ENCODE measurements at regions not wholly inside any gene's neighbourhood (a gene's known extent, or its start where the extent isn't known, plus 50 kb on each side); places are given as distances from the start of the nearest gene placed in this dataset.

DNA sequence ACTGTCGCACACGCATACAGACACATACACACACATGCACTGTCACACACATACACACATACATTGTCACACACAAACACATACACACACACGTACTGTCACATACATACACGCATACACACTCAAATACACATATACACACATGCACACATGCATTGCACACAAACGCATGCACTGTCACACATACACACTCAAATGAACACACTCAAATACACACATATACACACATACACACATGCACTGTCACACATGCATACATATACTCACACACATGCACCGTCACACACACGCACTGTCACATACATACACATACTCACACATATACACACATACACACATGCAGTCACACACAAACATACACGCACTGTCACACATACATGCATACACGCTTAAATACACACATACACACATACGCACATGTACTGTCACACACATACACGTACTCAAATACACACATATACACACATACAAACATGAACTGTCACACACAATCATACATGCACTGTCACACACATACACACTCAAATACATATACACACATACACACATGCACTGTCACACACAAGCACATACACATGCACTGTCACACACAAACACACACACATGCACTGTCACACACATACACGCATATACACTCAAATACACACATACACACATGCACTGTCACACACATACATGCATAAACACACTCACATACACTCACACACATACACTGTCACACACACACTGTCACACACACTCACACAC, 548.6 kb upstream of the BTBD3 start (continued):
- 0 out of 2 replicates have a peak, but pooled peaks have one; percentile 24 for TF ChIP-seq JUND (CRISPR knock-in tag; IDR thresholded peaks at IDR 0.05)
- TF ChIP-seq POLR2A (IDR thresholded peaks at IDR 0.05; ENCODE audit: insufficient read depth in 1 of 2, low read depth in 2 of 2, low read length in 2 of 2), result no peak

DNA sequence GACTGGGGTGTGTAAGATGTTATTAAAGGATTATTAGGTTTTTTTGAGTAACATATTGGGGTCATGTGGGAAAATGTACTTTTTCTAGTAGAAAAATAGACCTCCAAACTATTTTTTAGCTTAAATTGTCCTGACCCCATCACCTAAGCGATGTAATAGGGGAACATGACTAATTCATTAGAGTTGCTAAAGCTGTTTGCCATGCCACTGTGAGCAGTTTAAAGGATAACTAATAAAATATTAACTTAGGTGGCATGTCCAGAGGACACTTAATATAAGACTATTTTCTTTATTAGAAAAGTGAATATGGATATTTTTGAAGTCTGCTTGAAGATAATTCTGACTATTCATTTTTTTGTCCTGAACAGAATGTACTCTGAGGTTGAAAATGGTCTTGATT, 545.9 kb upstream of the BTBD3 start:
- POLR2A ChIA-PET, result no interaction called here

More for the DNA sequence above, 545.9 kb upstream of the BTBD3 start:
- WGBS (ENCODE audit: low lambda C conversion rate), result 0% methylated on average over 1 of the region's 1 CpG
- Histone ChIP-seq H3K4me2 (ENCODE audit: low read depth, low read length) (no peak overlapping the region), H4K20me1 (ENCODE audit: insufficient read depth, low read length) (no peaks in the 10 kb centered on the region), H3K9me3 (ENCODE audit: low read length) (no peaks in the 10 kb centered on the region), H2AFZ (ENCODE audit: low read length) (no peak overlapping the region), H3K27me3 (ENCODE audit: control insufficient read depth in 1 of 2, insufficient read depth in 2 of 2, low read length in 2 of 2) (no peaks in the 10 kb centered on the region), H3K4me3 (replicated peaks in 1 of 3; ENCODE audit: insufficient read depth in 1 of 3, low read depth in 2 of 3, low read length in 3 of 3) (no peak overlapping the region), H3K79me2 (ENCODE audit: insufficient read depth, low read length) (no peaks in the 10 kb centered on the region), H3K4me1 (ENCODE audit: insufficient read depth, low read length) (no peaks in the 10 kb centered on the region), H3K36me3 (replicated peaks in 1 of 2; ENCODE audit: control insufficient read depth in 1 of 2, insufficient read depth in 2 of 2, low read length in 2 of 2) (no peaks in the 10 kb centered on the region), H3K9ac (ENCODE audit: insufficient read depth, low read depth, low read length) (no peak overlapping the region), H3K27ac (ENCODE audit: extremely low read length, insufficient read depth, low read length) (no peak overlapping the region)
- TF ChIP-seq RBAK (CRISPR knock-in tag; IDR thresholded peaks at IDR 0.05) (no peak), ZNF720 (CRISPR knock-in tag; IDR thresholded peaks at IDR 0.05) (no peak), PLRG1 (conservative IDR thresholded peaks at IDR 0.05) (no peak), ESRRA (CRISPR knock-in tag; IDR thresholded peaks at IDR 0.05; ENCODE audit: low read depth) (no peak), NPAS2 (CRISPR knock-in tag; IDR thresholded peaks at IDR 0.05; ENCODE audit: borderline replicate concordance) (no peak), BCL6 (CRISPR knock-in tag; IDR thresholded peaks at IDR 0.05) (no peak), PCBP2 (optimal IDR thresholded peaks at IDR 0.05; ENCODE audit: low read depth, low read length, poor library complexity, severe bottlenecking) (no peak), ERF (CRISPR knock-in tag; IDR thresholded peaks at IDR 0.05) (no peak), SUZ12 (IDR thresholded peaks at IDR 0.05; ENCODE audit: low read depth, low read length) (no peak), ZNF879 (CRISPR knock-in tag; IDR thresholded peaks at IDR 0.05) (no peak), ZNF343 (CRISPR knock-in tag; IDR thresholded peaks at IDR 0.05) (no peak), SP4 (CRISPR knock-in tag; IDR thresholded peaks at IDR 0.05) (no peak)
- TF ChIP-seq, protein P1, sequence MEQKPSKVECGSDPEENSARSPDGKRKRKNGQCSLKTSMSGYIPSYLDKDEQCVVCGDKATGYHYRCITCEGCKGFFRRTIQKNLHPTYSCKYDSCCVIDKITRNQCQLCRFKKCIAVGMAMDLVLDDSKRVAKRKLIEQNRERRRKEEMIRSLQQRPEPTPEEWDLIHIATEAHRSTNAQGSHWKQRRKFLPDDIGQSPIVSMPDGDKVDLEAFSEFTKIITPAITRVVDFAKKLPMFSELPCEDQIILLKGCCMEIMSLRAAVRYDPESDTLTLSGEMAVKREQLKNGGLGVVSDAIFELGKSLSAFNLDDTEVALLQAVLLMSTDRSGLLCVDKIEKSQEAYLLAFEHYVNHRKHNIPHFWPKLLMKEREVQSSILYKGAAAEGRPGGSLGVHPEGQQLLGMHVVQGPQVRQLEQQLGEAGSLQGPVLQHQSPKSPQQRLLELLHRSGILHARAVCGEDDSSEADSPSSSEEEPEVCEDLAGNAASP (CRISPR knock-in tag; IDR thresholded peaks at IDR 0.05; ENCODE audit: borderline replicate concordance), result no peak
- TF ChIP-seq, protein P2, sequence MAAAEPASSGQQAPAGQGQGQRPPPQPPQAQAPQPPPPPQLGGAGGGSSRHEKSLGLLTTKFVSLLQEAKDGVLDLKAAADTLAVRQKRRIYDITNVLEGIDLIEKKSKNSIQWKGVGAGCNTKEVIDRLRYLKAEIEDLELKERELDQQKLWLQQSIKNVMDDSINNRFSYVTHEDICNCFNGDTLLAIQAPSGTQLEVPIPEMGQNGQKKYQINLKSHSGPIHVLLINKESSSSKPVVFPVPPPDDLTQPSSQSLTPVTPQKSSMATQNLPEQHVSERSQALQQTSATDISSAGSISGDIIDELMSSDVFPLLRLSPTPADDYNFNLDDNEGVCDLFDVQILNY (CRISPR knock-in tag; conservative IDR thresholded peaks at IDR 0.05), result no peak
- TF ChIP-seq, protein P3, sequence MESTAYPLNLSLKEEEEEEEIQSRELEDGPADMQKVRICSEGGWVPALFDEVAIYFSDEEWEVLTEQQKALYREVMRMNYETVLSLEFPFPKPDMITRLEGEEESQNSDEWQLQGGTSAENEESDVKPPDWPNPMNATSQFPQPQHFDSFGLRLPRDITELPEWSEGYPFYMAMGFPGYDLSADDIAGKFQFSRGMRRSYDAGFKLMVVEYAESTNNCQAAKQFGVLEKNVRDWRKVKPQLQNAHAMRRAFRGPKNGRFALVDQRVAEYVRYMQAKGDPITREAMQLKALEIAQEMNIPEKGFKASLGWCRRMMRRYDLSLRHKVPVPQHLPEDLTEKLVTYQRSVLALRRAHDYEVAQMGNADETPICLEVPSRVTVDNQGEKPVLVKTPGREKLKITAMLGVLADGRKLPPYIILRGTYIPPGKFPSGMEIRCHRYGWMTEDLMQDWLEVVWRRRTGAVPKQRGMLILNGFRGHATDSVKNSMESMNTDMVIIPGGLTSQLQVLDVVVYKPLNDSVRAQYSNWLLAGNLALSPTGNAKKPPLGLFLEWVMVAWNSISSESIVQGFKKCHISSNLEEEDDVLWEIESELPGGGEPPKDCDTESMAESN (CRISPR knock-in tag; conservative IDR thresholded peaks at IDR 0.05), result no peak
- ATAC-seq (no peak), DNase-seq (ENCODE audit: low spot score) (no peak), FAIRE-seq (no peak)
- CTCF ChIA-PET (ENCODE audit: low intra/inter-chr PET ratio, low total read pairs), result no interaction called here
- no TSS peak for BruUV-seq (replicated peaks)
- in situ Hi-C loops (cut with HindIII; ENCODE audit: extremely low pct_ligation_motif_present, low pct_unique_long_range_greater_than_20kb), result no loop called here
- intact Hi-C loops (cut with micrococcal nuclease; ENCODE audit: unreplicated experiment), result no loop called here
